ENCODE measurements at regions not wholly inside any gene's neighbourhood (a gene's known extent, or its start where the extent isn't known, plus 50 kb on each side); places are given as distances from the start of the nearest gene placed in this dataset.

GRCh38 chr2:133846476-133846875 is 278.2 kb upstream of the NCKAP5 start:
- TF ChIP-seq ZNF274 (IDR thresholded peaks at IDR 0.05; ENCODE audit: borderline replicate concordance, extremely low read depth, low read length) (no peak), CHD1 (IDR thresholded peaks at IDR 0.05; ENCODE audit: low read depth, low read length) (no peak), BCL11A (IDR thresholded peaks at IDR 0.05; ENCODE audit: low read depth in 2 of 2, low read length in 2 of 2) (no peak), RFX5 (IDR thresholded peaks at IDR 0.05; ENCODE audit: borderline replicate concordance, low read depth, low read length) (no peak), MAFK (IDR thresholded peaks at IDR 0.05; ENCODE audit: low read depth, low read length) (no peak), POLR2A (IDR thresholded peaks at IDR 0.05; ENCODE audit: control extremely low read depth in 1 of 2, low read depth in 2 of 2, low read length in 2 of 2) (no peak)
- TF ChIP-seq, protein P1, sequence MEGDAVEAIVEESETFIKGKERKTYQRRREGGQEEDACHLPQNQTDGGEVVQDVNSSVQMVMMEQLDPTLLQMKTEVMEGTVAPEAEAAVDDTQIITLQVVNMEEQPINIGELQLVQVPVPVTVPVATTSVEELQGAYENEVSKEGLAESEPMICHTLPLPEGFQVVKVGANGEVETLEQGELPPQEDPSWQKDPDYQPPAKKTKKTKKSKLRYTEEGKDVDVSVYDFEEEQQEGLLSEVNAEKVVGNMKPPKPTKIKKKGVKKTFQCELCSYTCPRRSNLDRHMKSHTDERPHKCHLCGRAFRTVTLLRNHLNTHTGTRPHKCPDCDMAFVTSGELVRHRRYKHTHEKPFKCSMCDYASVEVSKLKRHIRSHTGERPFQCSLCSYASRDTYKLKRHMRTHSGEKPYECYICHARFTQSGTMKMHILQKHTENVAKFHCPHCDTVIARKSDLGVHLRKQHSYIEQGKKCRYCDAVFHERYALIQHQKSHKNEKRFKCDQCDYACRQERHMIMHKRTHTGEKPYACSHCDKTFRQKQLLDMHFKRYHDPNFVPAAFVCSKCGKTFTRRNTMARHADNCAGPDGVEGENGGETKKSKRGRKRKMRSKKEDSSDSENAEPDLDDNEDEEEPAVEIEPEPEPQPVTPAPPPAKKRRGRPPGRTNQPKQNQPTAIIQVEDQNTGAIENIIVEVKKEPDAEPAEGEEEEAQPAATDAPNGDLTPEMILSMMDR (IDR thresholded peaks at IDR 0.05; ENCODE audit: control extremely low read depth in 1 of 3, insufficient read depth in 1 of 3, low read depth in 1 of 3, low read length in 3 of 3): no peak
- TF ChIP-seq, protein P2, sequence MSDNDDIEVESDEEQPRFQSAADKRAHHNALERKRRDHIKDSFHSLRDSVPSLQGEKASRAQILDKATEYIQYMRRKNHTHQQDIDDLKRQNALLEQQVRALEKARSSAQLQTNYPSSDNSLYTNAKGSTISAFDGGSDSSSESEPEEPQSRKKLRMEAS (IDR thresholded peaks at IDR 0.05): no peak

All from H1 (cell line).